Spleen (tissue), 7 donors: ENCODE measurements at regions not wholly inside any gene's neighbourhood (a gene's known extent, or its start where the extent isn't known, plus 50 kb on each side); places are given as distances from the start of the nearest gene placed in this dataset.

Source experiments
- POLR2A ChIP-seq, 3 donors: fragments of 450-650 bp; IDR thresholded peaks; one replicate each; pipeline ENCODE4 v1.5.1; 2017; ENCODE audit warnings: antibody characterized with exemption in 3 of 3, mild to moderate bottlenecking in 1 of 3
- TF ChIP-seq, protein P1 (sequence below), 11 experiments: fragments of 200-600 bp in 7 of 11; fragments of 450-650 bp in 4 of 11; sonication (generic) in 4 of 11; IDR thresholded peaks in 8 of 11; conservative IDR thresholded peaks in 3 of 11; 1 replicate in 7 of 11; 2 replicates in 4 of 11; pipeline versions ENCODE4 v1.4.0 to v1.8.0; 2016 to 2021; ENCODE audit warnings: antibody characterized with exemption in 11 of 11, inconsistent platforms in 4 of 11, mild to moderate bottlenecking in 1 of 11
- donor health status: DM: no; HTN: no; CAD: no; lungs with moderate emphysema.
- donor health status: DM: no; HTN: no; CAD: no.
- donor health status: DM: no; HTN: no; CAD: no.

DNA sequence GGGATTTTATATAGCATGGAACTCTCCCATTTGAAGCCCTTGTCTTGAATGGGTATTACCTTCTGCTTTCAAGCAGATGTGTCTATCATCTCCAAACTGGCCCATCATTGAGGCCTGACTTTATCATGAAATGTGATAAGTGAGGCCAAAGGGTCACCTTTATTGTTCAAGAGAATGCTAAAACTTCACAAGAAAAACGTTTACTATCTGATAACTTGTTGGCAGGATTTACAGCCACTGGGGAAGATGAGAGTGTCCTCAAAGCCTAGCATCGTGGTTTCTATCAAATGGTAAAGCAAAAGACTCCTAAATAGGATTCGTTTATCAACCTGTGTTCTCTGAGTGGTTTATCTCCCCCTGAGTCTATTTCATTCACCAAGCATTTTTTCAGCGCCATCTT lies 62.0 kb upstream of the CLMN start:
- TF ChIP-seq, protein P1, sequence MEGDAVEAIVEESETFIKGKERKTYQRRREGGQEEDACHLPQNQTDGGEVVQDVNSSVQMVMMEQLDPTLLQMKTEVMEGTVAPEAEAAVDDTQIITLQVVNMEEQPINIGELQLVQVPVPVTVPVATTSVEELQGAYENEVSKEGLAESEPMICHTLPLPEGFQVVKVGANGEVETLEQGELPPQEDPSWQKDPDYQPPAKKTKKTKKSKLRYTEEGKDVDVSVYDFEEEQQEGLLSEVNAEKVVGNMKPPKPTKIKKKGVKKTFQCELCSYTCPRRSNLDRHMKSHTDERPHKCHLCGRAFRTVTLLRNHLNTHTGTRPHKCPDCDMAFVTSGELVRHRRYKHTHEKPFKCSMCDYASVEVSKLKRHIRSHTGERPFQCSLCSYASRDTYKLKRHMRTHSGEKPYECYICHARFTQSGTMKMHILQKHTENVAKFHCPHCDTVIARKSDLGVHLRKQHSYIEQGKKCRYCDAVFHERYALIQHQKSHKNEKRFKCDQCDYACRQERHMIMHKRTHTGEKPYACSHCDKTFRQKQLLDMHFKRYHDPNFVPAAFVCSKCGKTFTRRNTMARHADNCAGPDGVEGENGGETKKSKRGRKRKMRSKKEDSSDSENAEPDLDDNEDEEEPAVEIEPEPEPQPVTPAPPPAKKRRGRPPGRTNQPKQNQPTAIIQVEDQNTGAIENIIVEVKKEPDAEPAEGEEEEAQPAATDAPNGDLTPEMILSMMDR (IDR thresholded peaks at IDR 0.05 in 8 of 11, conservative IDR thresholded peaks at IDR 0.05 in 3 of 11), result no peak
- no peak for TF ChIP-seq POLR2A (IDR thresholded peaks at IDR 0.05)
